Myocyte (in vitro differentiated cells): ENCODE measurements at regions not wholly inside any gene's neighbourhood (a gene's known extent, or its start where the extent isn't known, plus 50 kb on each side); places are given as distances from the start of the nearest gene placed in this dataset.
A peak's percentile ranks its signal among the peaks of the same experiment; 100 is the strongest.

Experiments
- DNase-seq: peaks from one replicate; pipeline ENCODE4 v3.0.0-alpha.2; 2012; ENCODE audit warnings: low read depth

DNA sequence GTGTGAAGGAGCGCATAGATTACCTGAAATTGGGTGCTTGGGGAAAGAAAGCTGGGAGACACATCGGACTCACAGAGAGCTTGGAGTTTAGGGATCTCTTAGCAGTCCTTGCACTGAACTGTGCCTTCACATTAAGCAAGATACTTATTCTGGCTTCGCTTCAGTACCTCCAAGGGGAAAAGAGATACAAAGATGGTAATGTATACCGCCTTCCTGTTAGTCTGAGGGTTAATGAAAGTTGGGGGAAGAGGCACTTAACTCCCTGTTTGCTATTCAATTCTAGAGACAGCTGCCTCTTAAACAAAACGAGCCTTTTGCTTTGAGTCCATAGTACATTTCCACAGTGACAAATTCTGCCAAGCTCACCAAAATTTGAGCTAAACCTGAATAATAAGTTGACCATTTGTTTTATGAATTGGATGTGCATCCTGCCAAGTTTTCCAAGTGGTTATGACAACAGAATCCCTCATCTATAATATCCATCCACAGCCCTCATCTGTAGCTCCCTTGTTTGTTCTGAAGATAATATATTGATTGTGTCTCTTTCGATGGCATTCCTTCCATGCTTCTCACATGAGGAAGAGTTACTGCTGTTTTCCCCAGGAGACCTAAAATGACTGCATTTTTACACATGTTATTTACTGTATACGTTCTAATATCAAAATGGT lies 287.1 kb upstream of the ATP5MC3 start:
- DNase-seq = no peak

DNA sequence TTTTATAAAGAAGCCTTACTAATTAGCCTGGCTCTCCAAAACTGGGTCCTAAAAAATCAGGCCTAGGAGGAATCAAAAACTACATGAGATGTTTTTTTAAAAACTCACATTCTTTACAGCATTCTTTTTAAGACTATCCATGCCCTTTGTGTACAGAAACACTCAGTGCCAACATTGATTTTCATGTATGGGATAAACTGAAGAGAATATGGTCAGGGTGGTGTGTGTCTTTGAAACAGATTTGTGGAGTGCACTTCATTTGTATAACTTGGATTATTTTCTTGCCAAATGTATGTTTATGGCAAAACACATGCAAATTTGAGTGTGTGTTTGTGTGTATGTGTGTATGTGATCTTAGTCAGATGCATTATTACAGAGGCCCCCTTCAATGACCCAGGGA lies 283.6 kb upstream of the ATP5MC3 start:
- DNase-seq = no peak

DNA sequence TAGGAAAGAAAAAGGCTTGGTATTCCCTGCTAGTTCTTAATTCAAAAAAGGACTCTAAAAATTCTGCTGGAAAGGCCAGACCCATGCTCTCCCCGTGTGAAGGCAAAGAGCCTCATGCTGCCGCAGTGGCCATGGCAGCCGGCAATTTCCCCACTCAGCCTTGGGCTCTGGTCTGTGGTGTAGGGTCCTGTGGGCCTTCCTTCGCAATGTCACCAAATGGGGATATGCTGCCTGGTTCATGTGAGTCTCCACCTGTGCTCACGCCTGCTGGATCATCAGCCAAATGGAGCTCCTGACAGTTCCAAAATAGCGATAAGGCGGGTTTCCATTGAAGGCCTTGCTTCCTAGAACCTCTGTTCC lies 282.8 kb upstream of the ATP5MC3 start:
- no peak for DNase-seq

DNA sequence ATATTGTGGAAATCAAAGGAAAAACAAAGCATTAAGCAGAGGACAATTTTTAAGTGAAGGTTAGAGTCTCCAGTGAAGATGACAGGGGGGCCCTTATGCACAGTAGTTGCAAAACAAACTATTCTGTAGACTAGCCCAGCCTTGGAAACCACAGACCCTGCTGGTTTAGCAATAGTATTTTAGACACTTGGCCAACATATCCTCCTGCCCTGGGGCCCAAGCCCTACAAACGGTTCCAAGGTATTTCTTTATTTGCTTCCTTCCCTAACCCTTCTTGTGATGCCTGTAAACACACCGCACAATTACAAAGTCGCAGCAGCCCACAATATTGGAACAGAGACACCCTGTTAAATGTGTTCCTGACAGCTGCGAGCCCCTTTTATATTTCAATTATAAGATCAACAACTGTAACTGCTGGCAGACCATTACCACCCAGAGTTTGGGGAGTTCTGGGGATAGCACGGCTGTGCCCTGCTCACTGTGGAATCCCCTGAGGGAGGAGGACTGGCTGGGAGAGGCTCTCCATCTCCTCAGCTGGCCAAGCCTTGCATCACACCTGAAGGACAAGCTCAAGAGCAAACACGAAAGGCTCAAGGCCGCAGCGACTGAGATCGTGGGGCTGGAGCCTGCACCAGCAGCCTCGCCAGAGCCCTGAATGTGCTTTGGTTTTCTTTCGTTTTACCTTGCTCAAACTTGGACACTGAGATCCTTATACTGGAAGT lies 282.2 kb upstream of the ATP5MC3 start:
- no peak for DNase-seq

DNA sequence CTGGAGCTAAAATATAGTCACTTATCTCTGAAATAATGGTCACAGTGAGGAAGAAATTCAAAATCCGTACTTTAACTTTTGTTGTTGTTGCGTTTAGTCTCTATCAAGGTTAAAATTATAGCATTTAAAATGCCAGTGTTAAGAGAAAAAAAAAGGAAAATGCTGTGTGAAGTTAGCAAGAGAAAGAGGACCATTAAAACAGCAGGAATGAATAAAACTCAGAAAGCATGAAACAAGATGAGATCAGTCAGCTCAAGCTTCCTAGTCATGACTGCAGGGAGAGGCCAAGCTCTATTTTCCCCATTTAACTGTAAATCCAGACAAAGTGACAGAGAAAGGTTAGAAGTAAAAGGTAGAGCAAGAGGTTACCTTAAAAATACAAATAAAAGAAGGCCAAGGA lies 281.7 kb upstream of the ATP5MC3 start:
- DNase-seq = no peak

- DNase-seq = no peak
These were observed 280.7 kb upstream of the ATP5MC3 start for GRCh38 chr2:175462246-175462645.

GRCh38 chr2:175461839-175462238 lies 280.3 kb upstream of the ATP5MC3 start:
- no peak for DNase-seq

DNA sequence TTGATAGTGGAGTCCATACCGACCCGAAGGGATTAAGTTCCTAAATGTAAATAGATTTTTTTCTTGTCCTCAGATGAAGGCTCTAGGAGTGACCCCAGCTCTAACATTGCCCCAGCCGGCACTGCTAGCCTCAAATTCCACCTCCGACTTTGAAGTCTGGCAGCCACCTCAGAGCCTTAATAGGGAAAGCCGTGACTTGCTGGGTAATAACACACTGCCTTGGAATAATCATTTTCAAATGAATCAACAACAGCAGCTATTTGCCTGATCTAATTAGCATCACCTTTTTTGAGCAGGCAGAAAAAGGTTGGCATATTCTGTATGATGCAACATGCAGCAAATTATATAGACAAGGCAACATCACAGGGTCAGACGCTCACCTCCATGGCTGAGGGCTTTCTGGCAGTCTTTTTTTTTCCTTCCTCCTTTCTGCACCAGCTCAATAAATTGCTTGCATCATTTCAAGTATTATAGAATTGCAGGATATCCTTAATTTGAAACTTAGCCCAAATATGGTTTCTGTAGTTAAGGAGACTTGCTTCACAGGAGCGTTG lies 276.5 kb upstream of the ATP5MC3 start:
- no peak for DNase-seq

GRCh38 chr2:175454953-175455389 lies 273.5 kb upstream of the ATP5MC3 start:
- DNase-seq = no peak

DNA sequence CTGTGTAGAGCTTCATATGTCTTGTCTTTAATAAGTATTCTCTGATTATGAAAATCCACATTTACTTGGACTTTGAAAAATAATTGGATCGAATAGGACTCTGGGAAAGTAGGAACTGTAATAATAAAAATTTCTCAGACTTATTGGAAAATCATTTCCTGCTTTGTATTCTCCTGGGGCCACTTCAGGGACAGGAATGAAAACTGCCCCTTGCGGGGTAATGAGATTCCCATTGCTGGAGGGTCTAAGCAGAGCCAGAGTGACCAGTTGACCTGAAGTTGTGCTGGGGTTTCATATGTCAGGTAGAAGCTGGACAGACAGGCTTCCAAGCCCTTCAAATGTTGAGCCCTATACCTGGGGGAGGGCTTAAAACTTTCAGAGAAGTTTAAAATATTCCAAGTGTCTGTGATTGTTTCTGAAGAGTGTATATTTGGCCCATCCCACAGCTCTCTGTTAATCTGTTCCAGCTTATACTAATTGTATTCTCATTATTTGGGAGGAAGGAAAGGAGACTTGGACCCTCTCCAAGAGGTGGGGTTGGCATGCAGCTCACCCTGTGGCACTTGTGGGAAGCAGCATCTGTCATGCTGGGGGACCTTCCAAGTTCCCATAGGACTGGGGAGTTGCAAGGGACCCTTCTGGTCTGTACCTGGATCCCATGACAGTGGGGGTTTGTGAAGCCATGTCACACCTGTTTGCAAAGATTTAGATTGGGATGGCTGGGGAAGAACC lies 268.7 kb upstream of the ATP5MC3 start:
- peak; percentile 11 for DNase-seq

- DNase-seq = no peak
These were observed 268.1 kb upstream of the ATP5MC3 start for GRCh38 chr2:175449616-175450015.

GRCh38 chr2:175446201-175446600 lies 264.7 kb upstream of the ATP5MC3 start:
- no peak for DNase-seq

- no peak for DNase-seq
These were observed 263.8 kb upstream of the ATP5MC3 start for GRCh38 chr2:175445281-175445680.

GRCh38 chr2:175442441-175442840 lies 260.9 kb upstream of the ATP5MC3 start:
- no peak for DNase-seq

DNA sequence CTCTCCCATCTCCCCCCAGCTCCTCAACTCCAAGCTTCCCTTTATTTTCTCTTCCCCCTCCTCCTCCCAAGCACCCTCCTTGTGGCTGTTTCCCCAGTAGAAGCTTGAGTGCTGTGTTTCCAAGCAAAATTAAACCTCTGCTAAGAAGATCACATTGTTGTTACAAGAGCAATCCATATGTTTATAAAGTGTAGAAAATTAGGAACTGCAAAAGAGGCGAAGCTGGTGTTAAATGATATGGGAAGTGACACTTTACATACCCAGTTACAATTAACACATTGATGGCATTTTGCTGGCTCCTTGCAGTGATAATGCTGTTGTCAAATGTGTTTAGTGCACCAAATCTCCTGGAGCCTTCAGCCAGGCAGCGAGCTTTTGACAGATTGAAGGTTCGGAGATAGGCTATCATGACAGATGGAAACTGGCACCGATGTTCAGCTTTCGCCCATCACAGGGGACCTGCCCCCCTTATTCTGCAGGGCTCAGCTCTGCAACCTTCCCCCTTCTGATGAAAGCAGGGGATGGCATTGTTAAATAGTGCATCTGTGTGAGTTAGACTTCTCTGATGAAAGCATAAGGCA lies 259.8 kb upstream of the ATP5MC3 start:
- DNase-seq = no peak

DNA sequence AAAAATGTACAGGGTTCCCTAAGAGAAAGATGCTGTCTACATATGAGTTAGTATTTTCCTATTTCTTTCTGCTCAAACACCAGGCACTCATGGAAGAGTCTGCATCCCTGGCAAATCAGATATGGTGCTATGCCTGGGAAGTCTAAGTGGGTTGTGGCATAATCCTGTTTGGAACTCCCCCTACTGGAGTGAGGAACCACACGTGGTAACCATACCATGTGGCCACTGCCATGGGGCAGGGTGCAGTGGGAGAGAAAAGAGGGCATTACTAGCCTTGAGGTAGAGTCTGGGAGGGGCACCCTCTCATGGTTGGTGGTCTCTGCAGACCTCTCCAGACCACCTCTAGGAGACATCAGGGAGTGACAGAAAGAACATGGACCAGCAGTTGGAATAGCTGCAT lies 257.9 kb upstream of the ATP5MC3 start:
- DNase-seq = no peak

- DNase-seq = no peak
These were observed 255.7 kb upstream of the ATP5MC3 start for GRCh38 chr2:175437167-175437566.

GRCh38 chr2:175436076-175436475 lies 254.6 kb upstream of the ATP5MC3 start:
- no peak for DNase-seq

- no peak for DNase-seq
These were observed 253.5 kb upstream of the ATP5MC3 start for GRCh38 chr2:175435012-175435411.

DNA sequence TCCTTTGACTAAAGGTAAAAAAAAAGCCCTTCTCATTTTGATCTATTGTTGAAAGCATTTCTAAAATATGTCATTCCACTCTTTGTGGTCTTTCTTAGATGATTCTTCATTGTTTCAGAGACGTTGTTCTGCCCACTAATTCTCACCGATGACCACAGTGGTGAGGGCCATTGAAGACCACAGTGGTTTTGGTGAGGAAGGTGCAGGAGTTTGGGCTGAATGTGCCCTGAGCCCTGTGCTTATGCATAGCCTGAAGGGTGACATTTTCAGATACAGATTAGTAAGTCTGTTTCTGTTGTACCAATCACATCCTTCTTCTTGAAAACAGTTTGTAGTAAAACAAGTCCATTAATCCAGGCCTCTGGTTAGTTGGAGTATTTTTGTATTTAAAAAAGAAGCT lies 251.3 kb upstream of the ATP5MC3 start:
- DNase-seq = no peak

DNA sequence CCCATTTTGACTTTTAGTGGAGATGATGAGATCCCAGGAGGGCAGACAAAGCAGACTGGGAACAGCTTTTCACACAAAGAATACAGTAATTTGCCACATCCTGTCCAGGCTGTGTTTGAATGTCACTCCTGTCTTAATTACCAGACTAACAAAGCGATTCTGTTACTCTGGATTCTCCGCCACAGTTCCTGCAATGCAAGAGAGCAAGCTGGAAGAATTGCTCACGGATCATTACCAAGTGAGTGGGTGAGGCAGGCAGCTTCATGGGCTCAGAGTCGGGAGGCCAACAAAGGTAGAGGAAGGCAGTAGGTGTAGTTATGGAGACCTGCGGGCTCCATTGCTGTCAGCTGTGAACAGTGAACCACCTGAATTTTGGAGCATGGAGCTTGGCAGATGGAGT lies 250.5 kb upstream of the ATP5MC3 start:
- DNase-seq = no peak
